Osteoblast (primary cell): ENCODE measurements at regions not wholly inside any gene's neighbourhood (a gene's known extent, or its start where the extent isn't known, plus 50 kb on each side); places are given as distances from the start of the nearest gene placed in this dataset.

Source experiments
- DNase-seq: peaks from one replicate; pipeline ENCODE4 v3.0.0; 2011; ENCODE audit warnings: low spot score, mixed read lengths; ENCODE audit not compliant: insufficient read length; ENCODE audit errors: missing footprints
- H2AFZ ChIP-seq: 2 replicates; pipeline ENCODE4 v1.6.0; 2011; ENCODE audit warnings: mild to moderate bottlenecking, low read length
- H3K27ac ChIP-seq: 2 replicates; pipeline ENCODE4 v1.5.1; 2011; ENCODE audit warnings: mild to moderate bottlenecking, low read depth, low read length, moderate library complexity
- H3K27me3 ChIP-seq: 2 replicates; pipeline ENCODE4 v1.6.0; 2012; ENCODE audit warnings: mild to moderate bottlenecking, control low read depth, inconsistent platforms, low read length, moderate library complexity; ENCODE audit not compliant: insufficient read depth
- H3K36me3 ChIP-seq: 2 replicates; pipeline ENCODE4 v1.5.1; 2011; ENCODE audit warnings: mild to moderate bottlenecking, low read length, control low read depth, moderate library complexity; ENCODE audit not compliant: insufficient read depth
- H3K4me1 ChIP-seq: 2 replicates; pipeline ENCODE4 v1.5.1; 2011; ENCODE audit warnings: mild to moderate bottlenecking, low read length, control low read depth, moderate library complexity; ENCODE audit not compliant: insufficient read depth
- H3K4me2 ChIP-seq: 2 replicates; pipeline ENCODE4 v1.6.0; 2011; ENCODE audit warnings: mild to moderate bottlenecking, low read length; ENCODE audit not compliant: insufficient read depth
- H3K4me3 ChIP-seq: fragments of 200-600 bp; sonication (generic); 3 replicates; pipeline ENCODE4 v1.5.1; 2012; ENCODE audit warnings: mild to moderate bottlenecking, low read length, inconsistent platforms; ENCODE audit not compliant: insufficient read depth
- H3K79me2 ChIP-seq: 2 replicates; pipeline ENCODE4 v1.6.0; 2012; ENCODE audit warnings: mild to moderate bottlenecking, low read length, control low read depth, inconsistent platforms; ENCODE audit not compliant: insufficient read depth
- H3K9me3 ChIP-seq: 2 replicates; pipeline ENCODE4 v1.5.1; 2011; ENCODE audit warnings: low read depth, low read length, control low read depth
- H4K20me1 ChIP-seq: 2 replicates; pipeline ENCODE4 v1.6.0; 2012; ENCODE audit warnings: mild to moderate bottlenecking, low read length, control low read depth; ENCODE audit not compliant: insufficient read depth
- CTCF ChIP-seq: IDR thresholded peaks from 2 replicates; pipeline ENCODE4 v1.5.1; 2011; ENCODE audit warnings: mild to moderate bottlenecking, low read depth, low read length, moderate library complexity; ENCODE audit errors: extremely low read depth

- Histone ChIP-seq H3K4me2 (no peak overlapping the region), H4K20me1 (no peaks in the 10 kb centered on the region), H3K27me3 (no peaks in the 10 kb centered on the region), H3K79me2 (no peaks in the 10 kb centered on the region), H3K4me3 (no peak overlapping the region), H3K4me1 (no peaks in the 10 kb centered on the region), H3K27ac (no peak overlapping the region), H3K9me3 (no peaks in the 10 kb centered on the region), H3K36me3 (no peaks in the 10 kb centered on the region), H2AFZ (no peak overlapping the region)
- DNase-seq: no peak
- no peak for TF ChIP-seq CTCF
These were observed 1019.0 kb downstream of the CDH18 start for GRCh38 chr5:18968966-18969365.

GRCh38 chr5:18970000-18970399 lies 1018.0 kb downstream of the CDH18 start:
- no peak for TF ChIP-seq CTCF
- Histone ChIP-seq H3K27ac (no peak overlapping the region), H3K4me1 (no peaks in the 10 kb centered on the region)

GRCh38 chr5:18972177-18972576 lies 1015.8 kb downstream of the CDH18 start:
- H3K4me3 ChIP-seq: no peak overlapping the region
- H3K9me3 ChIP-seq: no peaks in the 10 kb centered on the region
- no peaks in the 10 kb centered on the region for H3K79me2 ChIP-seq
- no peak overlapping the region for H2AFZ ChIP-seq
- H3K4me2 ChIP-seq: no peak overlapping the region
- no peaks in the 10 kb centered on the region for H3K36me3 ChIP-seq
- no peaks in the 10 kb centered on the region for H3K4me1 ChIP-seq
- no peak for TF ChIP-seq CTCF
- DNase-seq: no peak
- no peaks in the 10 kb centered on the region for H3K27me3 ChIP-seq
- H4K20me1 ChIP-seq: no peaks in the 10 kb centered on the region
- no peak overlapping the region for H3K27ac ChIP-seq

More at GRCh38 chr5:18970000-18970399, 1018.0 kb downstream of the CDH18 start:
- Histone ChIP-seq H3K4me2 (no peak overlapping the region), H4K20me1 (no peaks in the 10 kb centered on the region), H3K79me2 (no peaks in the 10 kb centered on the region), H3K4me3 (no peak overlapping the region), H3K36me3 (no peaks in the 10 kb centered on the region), H3K27me3 (no peaks in the 10 kb centered on the region), H2AFZ (no peak overlapping the region), H3K9me3 (no peaks in the 10 kb centered on the region)
- DNase-seq: no peak

GRCh38 chr5:18975624-18976023 lies 1012.4 kb downstream of the CDH18 start:
- Histone ChIP-seq H3K4me1 (no peaks in the 10 kb centered on the region), H3K4me2 (no peak overlapping the region), H3K27ac (no peak overlapping the region), H4K20me1 (no peaks in the 10 kb centered on the region), H3K27me3 (no peaks in the 10 kb centered on the region), H2AFZ (no peak overlapping the region), H3K36me3 (no peaks in the 10 kb centered on the region), H3K79me2 (no peaks in the 10 kb centered on the region), H3K4me3 (no peak overlapping the region), H3K9me3 (no peaks in the 10 kb centered on the region)
- DNase-seq: no peak
- no peak for TF ChIP-seq CTCF
